DOHH2 (cell line): ENCODE measurements at regions not wholly inside any gene's neighbourhood (a gene's known extent, or its start where the extent isn't known, plus 50 kb on each side); places are given as distances from the start of the nearest gene placed in this dataset.

Source experiments
- CTCF ChIP-seq: fragments of 200-600 bp; sonication (generic); IDR thresholded peaks from one replicate; pipeline ENCODE4 v1.5.1; 2014; ENCODE audit warnings: antibody characterized with exemption, mild to moderate bottlenecking, low read depth, low read length; ENCODE audit not compliant: poor library complexity, severe bottlenecking
- EZH2phosphoT487 ChIP-seq: fragments of 200-600 bp; sonication (generic); IDR thresholded peaks from 2 replicates; pipeline ENCODE4 v1.6.1; 2017; ENCODE audit warnings: borderline replicate concordance, mild to moderate bottlenecking, antibody characterized with exemption, low read length, moderate library complexity, mixed read lengths

GRCh38 chr18:27614951-27615844 is 430.1 kb upstream of the CHST9 start:
- TF ChIP-seq CTCF = no peak
- no peak for TF ChIP-seq EZH2phosphoT487
